ENCODE measurements at regions not wholly inside any gene's neighbourhood (a gene's known extent, or its start where the extent isn't known, plus 50 kb on each side); places are given as distances from the start of the nearest gene placed in this dataset.

DNA sequence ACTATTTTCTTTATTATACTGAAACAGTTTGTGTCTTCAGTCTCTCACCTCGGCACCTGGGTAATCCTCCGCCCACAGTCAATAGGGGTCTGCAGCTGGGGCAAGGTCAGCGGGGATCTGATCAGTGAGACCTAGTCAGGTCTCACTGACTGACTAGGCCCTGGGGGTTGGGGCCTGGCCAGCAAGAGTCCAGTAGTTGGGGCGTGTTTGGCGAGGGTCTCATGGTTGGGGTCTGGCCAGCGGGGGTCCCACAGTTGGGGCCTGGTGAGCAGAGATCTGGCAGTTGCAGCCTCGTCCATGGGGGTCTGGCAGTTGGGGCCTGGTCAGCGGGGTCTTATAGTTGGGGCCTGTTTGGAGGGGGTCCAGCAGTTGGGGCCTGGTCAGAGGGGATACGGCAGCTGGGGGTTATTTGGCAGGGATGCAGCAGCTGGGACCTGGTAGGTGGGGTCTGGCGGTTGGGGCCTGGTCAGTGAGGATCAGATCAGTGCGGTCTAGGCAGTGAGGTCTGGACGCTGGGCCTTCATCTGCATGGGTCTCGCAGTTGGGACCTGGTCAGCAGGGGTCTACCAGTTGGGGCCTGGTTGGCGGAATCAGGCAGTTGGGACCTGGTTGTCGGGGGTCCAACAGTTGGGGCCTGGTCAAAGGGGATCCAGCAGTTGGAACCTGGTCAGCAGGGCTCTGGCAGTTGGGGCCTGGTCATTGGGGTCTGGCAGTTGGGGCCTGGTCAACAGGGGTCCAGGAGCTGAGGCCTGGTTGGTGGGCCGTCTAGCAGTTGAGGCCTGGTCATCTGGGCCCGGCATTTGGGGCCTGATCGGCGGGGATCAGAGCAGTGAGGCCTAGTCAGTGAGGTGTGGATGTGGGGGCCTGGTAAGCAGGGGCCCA is 61.1 kb upstream of the TPM4 start:
- Histone ChIP-seq H3K27me3 (replicated peaks; ENCODE audit: control insufficient read depth, insufficient read depth, low read length, poor library complexity, severe bottlenecking) (no peaks in the 10 kb centered on the region), H3K36me3 (ENCODE audit: control insufficient read depth, insufficient read depth, low read length) (no peaks in the 10 kb centered on the region), H3K4me1 (ENCODE audit: control insufficient read depth, insufficient read depth, low read length, poor library complexity, severe bottlenecking) (no peaks in the 10 kb centered on the region), H3K27ac (ENCODE audit: insufficient read depth, low read length, poor library complexity, severe bottlenecking) (no peak overlapping the region), H3K4me3 (ENCODE audit: insufficient read depth, low read depth, low read length, poor library complexity, severe bottlenecking) (no peak overlapping the region), H3K9me3 (ENCODE audit: control insufficient read depth, low read length) (no peaks in the 10 kb centered on the region)
- no peak for DNase-seq

DNA sequence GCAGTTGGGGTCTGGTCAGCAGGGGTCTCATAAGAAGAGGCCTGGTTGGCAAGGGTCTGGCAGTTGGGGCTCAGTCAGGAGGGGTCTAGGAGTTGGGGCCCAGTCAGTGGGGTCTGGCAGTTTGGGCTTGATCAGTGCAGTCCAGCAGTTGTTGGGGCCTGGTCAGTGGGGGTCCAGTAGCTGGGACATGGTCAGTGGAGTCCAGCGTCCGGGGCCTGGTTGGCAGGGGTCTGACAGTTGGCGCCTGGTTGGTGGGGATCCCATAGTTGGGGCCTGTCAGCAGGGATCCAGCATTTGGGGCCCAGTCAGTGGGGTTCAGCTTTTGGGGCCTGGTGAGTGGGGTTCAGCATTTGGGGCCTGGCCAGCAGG is 60.5 kb upstream of the TPM4 start:
- H3K27me3 ChIP-seq (replicated peaks; ENCODE audit: control insufficient read depth, insufficient read depth, low read length, poor library complexity, severe bottlenecking) = no peaks in the 10 kb centered on the region
- no peak overlapping the region for H3K27ac ChIP-seq (ENCODE audit: insufficient read depth, low read length, poor library complexity, severe bottlenecking)
- no peak overlapping the region for H3K4me3 ChIP-seq (ENCODE audit: insufficient read depth, low read depth, low read length, poor library complexity, severe bottlenecking)
- H3K9me3 ChIP-seq (ENCODE audit: control insufficient read depth, low read length) = no peaks in the 10 kb centered on the region
- DNase-seq = no peak
- H3K4me1 ChIP-seq (ENCODE audit: control insufficient read depth, insufficient read depth, low read length, poor library complexity, severe bottlenecking) = no peaks in the 10 kb centered on the region
- no peaks in the 10 kb centered on the region for H3K36me3 ChIP-seq (ENCODE audit: control insufficient read depth, insufficient read depth, low read length)

DNA sequence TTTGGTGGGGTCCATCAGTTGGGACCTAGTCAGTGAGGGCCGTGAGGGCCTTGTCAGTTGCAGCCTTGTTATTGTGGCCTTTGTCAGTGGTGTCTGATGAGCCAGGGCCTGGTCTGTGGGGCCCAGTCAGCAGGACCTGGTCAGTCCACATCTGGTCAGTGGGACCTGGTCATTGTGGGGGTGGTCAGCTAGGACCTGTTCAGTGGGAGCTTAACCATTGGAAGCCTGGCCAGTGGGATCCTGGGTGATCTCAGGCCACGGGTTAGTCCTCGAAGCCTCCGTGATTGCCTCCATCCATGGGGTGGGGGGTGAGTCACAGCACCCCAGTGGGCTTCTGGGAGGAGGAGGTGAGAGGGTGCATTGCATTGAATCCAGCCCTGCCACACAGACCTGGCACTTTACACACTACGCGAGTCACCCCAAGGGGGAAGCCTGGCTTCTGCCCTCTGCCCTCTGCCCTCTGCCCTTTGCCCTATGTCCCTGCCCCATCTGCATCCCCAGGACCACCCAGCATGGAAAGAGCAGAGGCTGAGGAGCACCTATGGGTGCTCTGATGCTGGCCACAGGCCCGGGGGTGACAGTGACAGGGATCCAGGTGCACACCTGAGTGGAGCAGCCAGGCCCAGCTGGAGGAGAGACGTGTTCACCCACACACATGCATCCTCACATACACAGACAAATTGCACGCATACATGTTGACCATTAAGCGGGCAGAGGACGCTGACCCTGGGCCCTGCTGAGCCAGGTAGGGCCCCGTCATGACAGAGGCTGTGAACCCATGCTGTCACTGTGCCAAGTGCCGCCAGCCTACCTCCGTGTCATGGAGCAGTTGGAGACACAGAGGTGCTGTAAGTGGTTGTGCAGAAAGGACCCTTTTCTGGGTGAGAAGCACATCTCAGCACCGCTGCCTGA is 59.8 kb upstream of the TPM4 start:
- no peaks in the 10 kb centered on the region for H3K36me3 ChIP-seq (ENCODE audit: control insufficient read depth, insufficient read depth, low read length)
- H3K27me3 ChIP-seq (replicated peaks; ENCODE audit: control insufficient read depth, insufficient read depth, low read length, poor library complexity, severe bottlenecking) = no peaks in the 10 kb centered on the region
- H3K9me3 ChIP-seq (ENCODE audit: control insufficient read depth, low read length) = no peaks in the 10 kb centered on the region
- DNase-seq = no peak
- no peak overlapping the region for H3K27ac ChIP-seq (ENCODE audit: insufficient read depth, low read length, poor library complexity, severe bottlenecking)
- no peaks in the 10 kb centered on the region for H3K4me1 ChIP-seq (ENCODE audit: control insufficient read depth, insufficient read depth, low read length, poor library complexity, severe bottlenecking)
- no peak overlapping the region for H3K4me3 ChIP-seq (ENCODE audit: insufficient read depth, low read depth, low read length, poor library complexity, severe bottlenecking)

DNA sequence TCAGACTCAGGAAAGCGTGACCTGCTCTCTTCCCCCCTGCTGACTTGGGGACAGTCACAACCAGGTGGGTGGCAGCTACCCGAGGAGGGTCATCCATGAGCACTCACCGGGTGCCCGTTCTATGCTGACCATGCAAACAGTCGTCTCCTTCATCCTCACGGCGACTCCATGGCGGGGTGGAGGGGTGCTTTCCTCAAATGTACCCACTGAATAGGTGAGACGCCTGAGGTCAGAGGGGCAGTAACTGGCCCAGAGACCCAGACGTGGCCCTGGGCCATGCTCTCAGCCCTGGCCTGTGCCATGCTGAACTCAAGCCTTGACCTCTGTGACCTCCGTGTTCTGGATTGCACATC is 59.2 kb upstream of the TPM4 start:
- DNase-seq = no peak
- Histone ChIP-seq H3K9me3 (ENCODE audit: control insufficient read depth, low read length) (no peaks in the 10 kb centered on the region), H3K4me1 (ENCODE audit: control insufficient read depth, insufficient read depth, low read length, poor library complexity, severe bottlenecking) (no peaks in the 10 kb centered on the region), H3K27ac (ENCODE audit: insufficient read depth, low read length, poor library complexity, severe bottlenecking) (no peak overlapping the region), H3K27me3 (replicated peaks; ENCODE audit: control insufficient read depth, insufficient read depth, low read length, poor library complexity, severe bottlenecking) (no peaks in the 10 kb centered on the region), H3K4me3 (ENCODE audit: insufficient read depth, low read depth, low read length, poor library complexity, severe bottlenecking) (no peak overlapping the region), H3K36me3 (ENCODE audit: control insufficient read depth, insufficient read depth, low read length) (no peaks in the 10 kb centered on the region)

DNA sequence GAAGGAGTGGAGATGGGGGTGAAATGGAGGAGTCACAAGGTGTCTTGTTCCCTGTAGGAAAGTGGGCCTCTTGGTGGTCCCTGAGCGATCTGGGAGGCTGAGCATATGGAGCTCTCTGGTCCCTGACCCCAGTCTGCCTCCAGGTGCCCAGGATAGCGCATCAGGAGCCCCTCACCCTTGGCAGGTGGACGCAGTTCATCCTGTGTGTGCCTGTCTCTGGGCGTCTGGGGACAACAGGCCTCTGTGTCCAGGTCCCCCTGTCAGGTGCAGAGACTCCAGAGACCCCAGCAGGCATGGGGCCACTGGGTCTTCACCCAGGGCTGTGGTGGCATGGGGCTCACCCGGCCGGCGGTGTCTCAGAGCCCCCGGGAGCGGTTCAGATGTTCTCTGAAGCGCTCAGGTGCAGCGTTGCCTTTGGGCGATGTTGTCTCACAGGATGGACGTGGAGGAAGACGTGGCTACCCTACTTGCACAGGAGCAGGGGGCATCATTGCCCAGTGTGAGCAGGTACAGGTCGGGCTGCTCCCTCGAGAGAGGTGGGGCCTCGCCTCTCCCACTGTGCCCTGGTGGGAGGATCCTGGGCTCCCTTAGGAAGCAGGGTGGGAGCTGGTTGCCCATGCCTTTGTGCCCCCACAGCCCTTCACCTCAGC is 58.1 kb upstream of the TPM4 start:
- Histone ChIP-seq H3K9me3 (ENCODE audit: control insufficient read depth, low read length) (no peaks in the 10 kb centered on the region), H3K4me1 (ENCODE audit: control insufficient read depth, insufficient read depth, low read length, poor library complexity, severe bottlenecking) (no peaks in the 10 kb centered on the region), H3K36me3 (ENCODE audit: control insufficient read depth, insufficient read depth, low read length) (no peaks in the 10 kb centered on the region), H3K27me3 (replicated peaks; ENCODE audit: control insufficient read depth, insufficient read depth, low read length, poor library complexity, severe bottlenecking) (no peaks in the 10 kb centered on the region), H3K4me3 (ENCODE audit: insufficient read depth, low read depth, low read length, poor library complexity, severe bottlenecking) (no peak overlapping the region), H3K27ac (ENCODE audit: insufficient read depth, low read length, poor library complexity, severe bottlenecking) (no peak overlapping the region)
- no peak for DNase-seq

DNA sequence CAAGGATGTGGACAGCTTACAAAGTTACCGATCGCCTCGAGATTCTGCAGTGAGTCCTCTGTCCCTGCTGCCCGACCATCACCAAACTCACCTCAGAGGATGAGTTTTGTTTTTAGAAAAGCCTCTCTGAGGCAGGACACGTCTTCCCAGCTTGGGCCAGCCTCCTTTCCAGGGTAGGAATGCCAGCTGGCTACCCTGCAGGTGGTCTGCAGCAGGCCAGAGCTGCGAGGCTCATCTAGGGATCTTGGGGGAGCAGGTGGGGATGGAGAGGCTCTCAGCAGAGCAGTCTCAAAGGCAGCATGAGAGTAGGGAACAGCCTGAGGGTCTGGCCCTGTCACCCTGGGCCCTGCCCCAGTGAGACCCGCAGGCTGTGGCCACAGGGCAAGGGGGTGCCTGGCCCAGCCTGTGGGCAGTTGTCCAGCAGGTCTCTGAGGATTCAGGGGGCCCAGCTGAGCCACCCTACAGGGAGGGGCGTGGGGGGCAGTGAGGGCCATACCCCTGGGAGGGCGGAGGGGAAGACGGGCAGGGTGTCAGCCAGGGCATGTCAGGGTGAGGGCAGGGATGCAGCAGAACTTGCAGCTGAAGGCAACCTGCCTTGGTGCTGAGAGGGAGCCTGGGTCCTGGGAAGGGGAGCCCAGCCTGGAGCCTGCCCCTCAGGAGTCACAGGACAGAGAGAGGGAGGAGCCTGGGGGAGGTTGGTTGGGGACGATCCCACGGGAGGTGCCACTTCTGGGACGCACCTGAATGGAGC is 57.3 kb upstream of the TPM4 start:
- H3K27me3 ChIP-seq (replicated peaks; ENCODE audit: control insufficient read depth, insufficient read depth, low read length, poor library complexity, severe bottlenecking) = no peaks in the 10 kb centered on the region
- no peak overlapping the region for H3K4me3 ChIP-seq (ENCODE audit: insufficient read depth, low read depth, low read length, poor library complexity, severe bottlenecking)
- no peaks in the 10 kb centered on the region for H3K9me3 ChIP-seq (ENCODE audit: control insufficient read depth, low read length)
- DNase-seq = no peak
- H3K27ac ChIP-seq (ENCODE audit: insufficient read depth, low read length, poor library complexity, severe bottlenecking) = no peak overlapping the region
- no peaks in the 10 kb centered on the region for H3K36me3 ChIP-seq (ENCODE audit: control insufficient read depth, insufficient read depth, low read length)
- H3K4me1 ChIP-seq (ENCODE audit: control insufficient read depth, insufficient read depth, low read length, poor library complexity, severe bottlenecking) = no peaks in the 10 kb centered on the region

DNA sequence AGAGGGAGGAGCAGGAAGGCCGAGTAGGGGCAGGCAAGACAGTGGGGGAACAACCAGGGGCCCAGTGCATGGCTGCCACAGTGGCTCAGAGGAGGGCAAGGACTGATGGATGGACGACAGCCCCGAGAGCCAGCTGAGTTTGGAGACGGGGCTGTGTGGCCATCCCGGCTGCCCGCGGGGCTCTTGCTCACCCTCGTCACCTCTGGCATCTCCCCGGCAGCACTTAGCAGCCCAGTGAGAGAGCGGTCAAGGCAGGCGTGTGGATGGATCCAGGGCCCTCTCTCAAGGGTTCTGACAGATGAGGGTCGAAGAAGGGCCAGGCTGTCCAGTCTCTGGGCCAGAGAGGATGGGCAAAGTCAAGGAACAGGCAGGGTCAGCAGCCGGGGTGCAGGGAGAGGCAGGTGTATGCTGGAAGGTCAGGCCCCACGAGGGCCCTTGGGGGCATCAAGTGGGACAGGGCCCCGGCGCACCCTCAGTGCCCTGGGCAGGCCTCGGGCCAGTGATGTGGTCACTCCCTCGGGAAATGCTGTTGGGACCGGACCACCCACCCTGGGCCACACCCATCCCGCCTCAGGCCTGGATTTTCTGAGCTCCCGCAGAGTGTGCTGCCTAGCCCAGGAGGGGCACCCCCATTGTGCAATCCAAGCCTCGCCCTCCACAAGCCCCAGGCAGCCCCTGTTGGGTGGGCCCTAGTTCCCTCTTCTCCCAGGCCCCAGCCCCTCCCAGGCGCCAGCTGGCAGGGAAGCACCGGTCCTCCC is 56.4 kb upstream of the TPM4 start:
- Histone ChIP-seq H3K4me3 (ENCODE audit: insufficient read depth, low read depth, low read length, poor library complexity, severe bottlenecking) (no peak overlapping the region), H3K27me3 (replicated peaks; ENCODE audit: control insufficient read depth, insufficient read depth, low read length, poor library complexity, severe bottlenecking) (no peaks in the 10 kb centered on the region), H3K9me3 (ENCODE audit: control insufficient read depth, low read length) (no peaks in the 10 kb centered on the region), H3K27ac (ENCODE audit: insufficient read depth, low read length, poor library complexity, severe bottlenecking) (no peak overlapping the region), H3K4me1 (ENCODE audit: control insufficient read depth, insufficient read depth, low read length, poor library complexity, severe bottlenecking) (no peaks in the 10 kb centered on the region), H3K36me3 (ENCODE audit: control insufficient read depth, insufficient read depth, low read length) (no peaks in the 10 kb centered on the region)
- DNase-seq = no peak

DNA sequence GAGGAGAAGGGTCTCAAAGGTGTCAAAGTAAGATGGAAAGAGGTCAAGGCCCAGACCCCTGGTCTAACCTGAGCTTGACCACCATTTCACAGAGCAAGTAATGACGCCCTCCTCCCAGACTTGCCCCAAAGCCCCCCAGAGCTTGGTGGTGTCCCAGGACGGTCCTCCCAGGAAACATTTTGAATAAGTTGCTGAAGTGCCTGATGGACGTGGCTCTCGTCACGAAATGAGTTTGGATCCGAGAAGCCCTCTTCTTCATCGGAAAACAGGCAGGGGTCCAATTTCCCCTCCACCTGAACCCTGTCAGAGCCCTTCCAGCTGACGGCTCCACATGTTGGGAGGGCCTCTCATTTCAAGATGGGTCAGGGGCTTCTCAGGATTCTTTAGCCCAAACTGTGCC is 54.5 kb upstream of the TPM4 start:
- Histone ChIP-seq H3K36me3 (ENCODE audit: control insufficient read depth, insufficient read depth, low read length) (no peaks in the 10 kb centered on the region), H3K9me3 (ENCODE audit: control insufficient read depth, low read length) (no peaks in the 10 kb centered on the region), H3K4me1 (ENCODE audit: control insufficient read depth, insufficient read depth, low read length, poor library complexity, severe bottlenecking) (no peaks in the 10 kb centered on the region), H3K27me3 (replicated peaks; ENCODE audit: control insufficient read depth, insufficient read depth, low read length, poor library complexity, severe bottlenecking) (no peaks in the 10 kb centered on the region), H3K27ac (ENCODE audit: insufficient read depth, low read length, poor library complexity, severe bottlenecking) (no peak overlapping the region), H3K4me3 (ENCODE audit: insufficient read depth, low read depth, low read length, poor library complexity, severe bottlenecking) (no peak overlapping the region)
- no peak for DNase-seq

DNA sequence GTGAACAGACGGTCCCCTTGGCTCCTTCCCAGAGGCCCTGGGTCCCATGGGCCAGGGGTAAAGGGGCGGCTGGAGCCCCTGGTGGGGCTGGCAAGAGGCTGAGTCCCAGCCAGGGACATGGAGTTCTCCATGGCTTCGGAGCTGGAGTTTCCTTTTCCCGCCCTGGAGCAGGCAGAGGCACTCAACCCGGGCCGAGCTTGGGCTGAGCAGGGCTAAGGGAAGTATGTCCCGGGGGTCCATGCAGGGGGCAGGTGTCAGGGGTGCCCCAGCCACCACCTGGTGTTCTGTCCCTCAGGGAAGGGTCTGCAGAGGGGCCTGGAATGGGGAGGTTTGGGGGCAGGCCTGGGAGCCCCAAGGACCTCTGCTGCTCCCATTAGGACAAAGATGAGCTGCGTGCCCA is 54.0 kb upstream of the TPM4 start:
- no peak overlapping the region for H3K4me3 ChIP-seq (ENCODE audit: insufficient read depth, low read depth, low read length, poor library complexity, severe bottlenecking)
- no peak overlapping the region for H3K27ac ChIP-seq (ENCODE audit: insufficient read depth, low read length, poor library complexity, severe bottlenecking)
- H3K9me3 ChIP-seq (ENCODE audit: control insufficient read depth, low read length) = no peaks in the 10 kb centered on the region
- H3K36me3 ChIP-seq (ENCODE audit: control insufficient read depth, insufficient read depth, low read length) = no peaks in the 10 kb centered on the region
- no peaks in the 10 kb centered on the region for H3K4me1 ChIP-seq (ENCODE audit: control insufficient read depth, insufficient read depth, low read length, poor library complexity, severe bottlenecking)
- DNase-seq = no peak
- H3K27me3 ChIP-seq (replicated peaks; ENCODE audit: control insufficient read depth, insufficient read depth, low read length, poor library complexity, severe bottlenecking) = no peaks in the 10 kb centered on the region

Data from effector memory CD4-positive, alpha-beta T cell (primary cell).